IMR-90 (cell line): ENCODE measurements at regions not wholly inside any gene's neighbourhood (a gene's known extent, or its start where the extent isn't known, plus 50 kb on each side); places are given as distances from the start of the nearest gene placed in this dataset.

Source experiments
- ATAC-seq: fragments of 200-7000 bp; cut with Tn5 transposase; 2 replicates; pipeline ENCODE4 v1.9.1; 2020; ENCODE audit warnings: low read depth, mild to moderate bottlenecking, moderate library complexity
- BruUV-seq: library from RNA; stranded (reverse); fragments of 400-500 nt; replicated peaks from 2 replicates; lab custom pipeline; 2021; lab: Mats Ljungman, UMichigan
- CTCF ChIA-PET: fragments of 300-600 bp; formaldehyde crosslinking; extraction: SDS; loops from one replicate; lab custom pipeline; 2021; ENCODE audit warnings: antibody characterized with exemption; lab: Yijun Ruan, JAX
- POLR2A ChIA-PET: fragments of 300-600 bp; sonication (Branson Sonifier 250); formaldehyde crosslinking; loops from one replicate; lab custom pipeline; 2022; ENCODE audit warnings: antibody characterized with exemption; ENCODE audit not compliant: unreplicated experiment; lab: Charles Lee
- DNase-seq: peaks from one replicate; pipeline ENCODE4 v3.0.0; 2013
- H2AFZ ChIP-seq: replicated peaks from 2 replicates; pipeline ENCODE3; 2013; ENCODE audit warnings: low read length, mild to moderate bottlenecking; ENCODE audit not compliant: poor library complexity
- H2AK5ac ChIP-seq: 2 replicates; pipeline ENCODE4 v1.6.1; 2013; ENCODE audit warnings: low read depth, low read length, inconsistent platforms
- H2AK9ac ChIP-seq: replicated peaks from 2 replicates; pipeline ENCODE3; 2013; ENCODE audit warnings: mild to moderate bottlenecking, low read depth, low read length, moderate library complexity; ENCODE audit not compliant: poor library complexity
- H2BK120ac ChIP-seq: 2 replicates; pipeline ENCODE4 v1.6.1; 2013; ENCODE audit warnings: low read depth, low read length, inconsistent platforms
- H2BK15ac ChIP-seq: 3 replicates; pipeline ENCODE4 v1.6.1; 2013; ENCODE audit warnings: low read depth, low read length, inconsistent platforms
- H2BK20ac ChIP-seq: 2 replicates; pipeline ENCODE4 v1.6.1; 2013; ENCODE audit warnings: low read depth, mild to moderate bottlenecking, inconsistent platforms, low read length, moderate library complexity
- H2BK5ac ChIP-seq: 2 replicates; pipeline ENCODE4 v1.6.1; 2013; ENCODE audit warnings: mild to moderate bottlenecking, low read depth, low read length, inconsistent platforms; ENCODE audit not compliant: poor library complexity, severe bottlenecking
- H3K14ac ChIP-seq: replicated peaks from 2 replicates; pipeline ENCODE4 v1.6.1; 2013; ENCODE audit warnings: low read depth, low read length, inconsistent platforms
- H3K18ac ChIP-seq: 2 replicates; pipeline ENCODE4 v1.6.1; 2013; ENCODE audit warnings: low read depth, low read length, control low read depth
- H3K23ac ChIP-seq: 2 replicates; pipeline ENCODE4 v1.6.1; 2013; ENCODE audit warnings: low read depth, low read length, inconsistent platforms
- H3K27ac ChIP-seq: 2 replicates; pipeline ENCODE4 v1.5.1; 2013; ENCODE audit warnings: mild to moderate bottlenecking, control low read depth, low read length; ENCODE audit not compliant: insufficient read depth
- H3K27me3 ChIP-seq: 2 replicates; pipeline ENCODE4 v1.6.1; 2013; ENCODE audit warnings: low read length; ENCODE audit not compliant: control insufficient read depth, insufficient read depth
- H3K36me3 ChIP-seq: 2 replicates; pipeline ENCODE4 v1.6.1; 2013; ENCODE audit warnings: low read length, mixed read lengths; ENCODE audit not compliant: control insufficient read depth, insufficient read depth
- H3K4ac ChIP-seq: 2 replicates; pipeline ENCODE4 v1.6.1; 2013; ENCODE audit warnings: low read depth, low read length, inconsistent platforms
- H3K4me1 ChIP-seq: 2 replicates; pipeline ENCODE4 v1.6.1; 2013; ENCODE audit warnings: low read length, mixed read lengths; ENCODE audit not compliant: control insufficient read depth, insufficient read depth
- H3K4me2 ChIP-seq: 2 replicates; pipeline ENCODE4 v1.6.1; 2013; ENCODE audit warnings: low read depth, mild to moderate bottlenecking, control low read depth, low read length, moderate library complexity
- H3K4me3 ChIP-seq: 2 replicates; pipeline ENCODE4 v1.5.1; 2013; ENCODE audit warnings: low read depth, mild to moderate bottlenecking, control low read depth, low read length, moderate library complexity; ENCODE audit not compliant: insufficient read depth
- H3K56ac ChIP-seq: 2 replicates; pipeline ENCODE4 v1.6.1; 2013; ENCODE audit warnings: low read length, inconsistent platforms; ENCODE audit not compliant: insufficient read depth; ENCODE audit errors: extremely low read depth
- H3K79me1 ChIP-seq, 2 experiments: 2 replicates each; pipeline ENCODE4 v1.6.1; 2013; ENCODE audit warnings: low read length in 2 of 2, inconsistent platforms in 1 of 2, low read depth in 1 of 2
- H3K9ac ChIP-seq: 2 replicates; pipeline ENCODE4 v1.6.1; 2013; ENCODE audit warnings: low read depth, low read length, control low read depth
- H3K9me1 ChIP-seq: 2 replicates; pipeline ENCODE4 v1.6.1; 2013; ENCODE audit warnings: low read length, inconsistent platforms; ENCODE audit not compliant: insufficient read depth
- H3K9me3 ChIP-seq: 2 replicates; pipeline ENCODE4 v1.6.1; 2013; ENCODE audit warnings: low read length; ENCODE audit not compliant: control insufficient read depth, insufficient read depth
- H4K20me1 ChIP-seq: 2 replicates; pipeline ENCODE4 v1.6.1; 2013; ENCODE audit warnings: low read length, inconsistent platforms; ENCODE audit not compliant: insufficient read depth
- H4K5ac ChIP-seq: 2 replicates; pipeline ENCODE4 v1.6.1; 2013; ENCODE audit warnings: mild to moderate bottlenecking, low read depth, low read length, control low read depth
- H4K8ac ChIP-seq, 2 experiments: 2 replicates each; pipeline ENCODE4 v1.6.1; 2013; ENCODE audit warnings: low read depth in 2 of 2, low read length in 2 of 2, control low read depth in 1 of 2, inconsistent platforms in 1 of 2
- H4K91ac ChIP-seq: 2 replicates; pipeline ENCODE4 v1.6.1; 2013; ENCODE audit warnings: low read depth, low read length, inconsistent platforms; ENCODE audit not compliant: insufficient read depth
- BHLHE40 ChIP-seq: fragments of 150-350 bp; IDR thresholded peaks from 2 replicates; pipeline ENCODE4 v1.6.1; 2016; ENCODE audit warnings: mild to moderate bottlenecking, low read depth, low read length
- CEBPB ChIP-seq: IDR thresholded peaks from 2 replicates; pipeline ENCODE4 v1.6.1; 2012; ENCODE audit warnings: low read depth, low read length, improper control_type of control experiment
- CHD1 ChIP-seq: IDR thresholded peaks from 2 replicates; pipeline ENCODE4 v1.6.1; 2012; ENCODE audit warnings: low read depth, low read length, improper control_type of control experiment
- FOS ChIP-seq: fragments of 150-350 bp; IDR thresholded peaks from 2 replicates; pipeline ENCODE4 v1.6.1; 2016; ENCODE audit warnings: low read depth, low read length
- MAFK ChIP-seq: IDR thresholded peaks from 2 replicates; pipeline ENCODE4 v1.6.1; 2012; ENCODE audit warnings: low read depth, low read length, improper control_type of control experiment
- MAZ ChIP-seq: IDR thresholded peaks from 2 replicates; pipeline ENCODE4 v1.6.1; 2012; ENCODE audit warnings: low read depth, mild to moderate bottlenecking, low read length, improper control_type of control experiment, moderate library complexity, borderline replicate concordance
- POLR2A ChIP-seq: IDR thresholded peaks from 2 replicates; pipeline ENCODE4 v1.6.1; 2012; ENCODE audit warnings: mild to moderate bottlenecking, low read depth, low read length
- RAD21 ChIP-seq: IDR thresholded peaks from 2 replicates; pipeline ENCODE4 v1.6.1; 2012; ENCODE audit warnings: low read length, improper control_type of control experiment
- RCOR1 ChIP-seq: IDR thresholded peaks from 2 replicates; pipeline ENCODE4 v1.6.1; 2012; ENCODE audit warnings: mild to moderate bottlenecking, low read length, improper control_type of control experiment; ENCODE audit not compliant: insufficient replicate concordance
- RFX5 ChIP-seq: IDR thresholded peaks from 2 replicates; pipeline ENCODE4 v1.8.0; 2012; ENCODE audit warnings: low read depth, mild to moderate bottlenecking, low read length, moderate library complexity
- SMC3 ChIP-seq: fragments of 150-350 bp; IDR thresholded peaks from 2 replicates; pipeline ENCODE4 v1.6.1; 2016; ENCODE audit warnings: low read depth, mild to moderate bottlenecking, antibody characterized with exemption, low read length, moderate library complexity
- WGBS, 2 experiments: methylation state at CpG; one replicate each; pipeline versions ENCODE4 v1.1.5 to v1.1.7; 2013; ENCODE audit warnings: missing lambda C conversion rate in 2 of 2; ENCODE audit not compliant: insufficient read length in 1 of 2; ENCODE audit errors: extremely low coverage in 2 of 2; 5-methylcytosine and 5-hydroxymethylcytosine counted together
- dilution Hi-C: fragments of 300-500 bp; cut with HindIII; formaldehyde crosslinking; loops from one replicate; pipeline ENCODE4 v1.14.3; 2018; ENCODE audit warnings: low sequenced_read_pairs; ENCODE audit not compliant: unreplicated experiment
- in situ Hi-C: fragments of 300-500 bp; cut with MboI; formaldehyde crosslinking; loops from 3 replicates; pipeline ENCODE4 v1.14.3; 2019; ENCODE audit warnings: low sequenced_read_pairs, inconsistent platforms, mixed read lengths
- intact Hi-C: fragments of 100-400 bp; cut with micrococcal nuclease; formaldehyde crosslinking; loops from 2 replicates; pipeline ENCODE4 v1.10.0; 2022
- TF ChIP-seq, protein P1 (sequence below): conservative IDR thresholded peaks from 2 replicates; pipeline ENCODE4 v1.5.1; 2012; ENCODE audit warnings: mild to moderate bottlenecking, low read depth, low read length, improper control_type of control experiment
- TF ChIP-seq, protein P2 (sequence below): fragments of 150-350 bp; IDR thresholded peaks from 2 replicates; pipeline ENCODE4 v1.6.1; 2016; ENCODE audit warnings: low read depth, mild to moderate bottlenecking, low read length, moderate library complexity, borderline replicate concordance
- TF ChIP-seq, protein P3 (sequence below): fragments of 150-350 bp; IDR thresholded peaks from 2 replicates; pipeline ENCODE4 v1.6.1; 2017; ENCODE audit warnings: mild to moderate bottlenecking, antibody characterized with exemption, low read length, low read depth

DNA sequence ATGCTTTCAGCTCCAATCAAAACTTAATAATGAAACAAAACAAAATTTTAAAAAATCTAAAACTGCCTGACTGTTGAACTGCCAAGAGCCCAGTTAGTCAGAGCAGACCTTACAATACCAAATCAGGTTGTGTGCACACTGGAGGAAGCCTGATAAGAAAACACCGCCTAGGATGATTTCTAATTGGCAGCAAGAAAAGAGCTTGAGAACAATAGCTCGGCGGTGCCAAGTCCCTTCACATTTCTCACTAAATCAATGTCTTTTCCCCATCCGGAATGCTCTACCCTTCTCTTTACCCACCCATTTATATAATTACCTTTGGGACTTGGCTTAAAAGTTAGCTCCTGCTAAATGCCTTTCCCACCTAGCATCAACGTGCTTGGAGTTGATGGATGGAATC, 256.7 kb downstream of the C12orf75 start:
- no peaks in the 10 kb centered on the region for H3K9me1 ChIP-seq
- peaks cover 8% of the 10 kb centered on the region for H3K27me3 ChIP-seq
- no peak overlapping the region for H3K14ac ChIP-seq
- no peaks in the 10 kb centered on the region for H4K20me1 ChIP-seq
- no peak overlapping the region for H3K56ac ChIP-seq
- H2AK5ac ChIP-seq: no peak overlapping the region
- no peak overlapping the region for H4K91ac ChIP-seq
- BruUV-seq: no TSS peak
- no peak overlapping the region for H2AFZ ChIP-seq
- dilution Hi-C loops (no loop called here), intact Hi-C loops (no loop called here), in situ Hi-C loops (no loop called here)
- POLR2A ChIA-PET: no interaction called here
- no peaks in the 10 kb centered on the region for H3K36me3 ChIP-seq
- no peak overlapping the region for H4K5ac ChIP-seq
- H3K4me1 ChIP-seq: no peaks in the 10 kb centered on the region
- no peak overlapping the region; the same call in 1 of the 2 replicates for H3K23ac ChIP-seq
- H2BK5ac ChIP-seq: no peak overlapping the region
- H2AK9ac ChIP-seq: no peak overlapping the region
- H2BK20ac ChIP-seq: no peak overlapping the region
- no peaks in the 10 kb centered on the region for H3K79me1 ChIP-seq
- H3K9me3 ChIP-seq: no peaks in the 10 kb centered on the region
- DNase-seq (no peak), ATAC-seq (no peak)
- TF ChIP-seq POLR2A (no peak), MAZ (no peak), RFX5 (no peak), BHLHE40 (no peak), RAD21 (no peak), FOS (no peak), RCOR1 (no peak), CHD1 (no peak), MAFK (no peak), CEBPB (no peak), SMC3 (no peak)
- TF ChIP-seq, protein P1, sequence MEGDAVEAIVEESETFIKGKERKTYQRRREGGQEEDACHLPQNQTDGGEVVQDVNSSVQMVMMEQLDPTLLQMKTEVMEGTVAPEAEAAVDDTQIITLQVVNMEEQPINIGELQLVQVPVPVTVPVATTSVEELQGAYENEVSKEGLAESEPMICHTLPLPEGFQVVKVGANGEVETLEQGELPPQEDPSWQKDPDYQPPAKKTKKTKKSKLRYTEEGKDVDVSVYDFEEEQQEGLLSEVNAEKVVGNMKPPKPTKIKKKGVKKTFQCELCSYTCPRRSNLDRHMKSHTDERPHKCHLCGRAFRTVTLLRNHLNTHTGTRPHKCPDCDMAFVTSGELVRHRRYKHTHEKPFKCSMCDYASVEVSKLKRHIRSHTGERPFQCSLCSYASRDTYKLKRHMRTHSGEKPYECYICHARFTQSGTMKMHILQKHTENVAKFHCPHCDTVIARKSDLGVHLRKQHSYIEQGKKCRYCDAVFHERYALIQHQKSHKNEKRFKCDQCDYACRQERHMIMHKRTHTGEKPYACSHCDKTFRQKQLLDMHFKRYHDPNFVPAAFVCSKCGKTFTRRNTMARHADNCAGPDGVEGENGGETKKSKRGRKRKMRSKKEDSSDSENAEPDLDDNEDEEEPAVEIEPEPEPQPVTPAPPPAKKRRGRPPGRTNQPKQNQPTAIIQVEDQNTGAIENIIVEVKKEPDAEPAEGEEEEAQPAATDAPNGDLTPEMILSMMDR: no peak
- TF ChIP-seq, protein P2, sequence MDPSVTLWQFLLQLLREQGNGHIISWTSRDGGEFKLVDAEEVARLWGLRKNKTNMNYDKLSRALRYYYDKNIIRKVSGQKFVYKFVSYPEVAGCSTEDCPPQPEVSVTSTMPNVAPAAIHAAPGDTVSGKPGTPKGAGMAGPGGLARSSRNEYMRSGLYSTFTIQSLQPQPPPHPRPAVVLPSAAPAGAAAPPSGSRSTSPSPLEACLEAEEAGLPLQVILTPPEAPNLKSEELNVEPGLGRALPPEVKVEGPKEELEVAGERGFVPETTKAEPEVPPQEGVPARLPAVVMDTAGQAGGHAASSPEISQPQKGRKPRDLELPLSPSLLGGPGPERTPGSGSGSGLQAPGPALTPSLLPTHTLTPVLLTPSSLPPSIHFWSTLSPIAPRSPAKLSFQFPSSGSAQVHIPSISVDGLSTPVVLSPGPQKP: no peak
- TF ChIP-seq, protein P3, sequence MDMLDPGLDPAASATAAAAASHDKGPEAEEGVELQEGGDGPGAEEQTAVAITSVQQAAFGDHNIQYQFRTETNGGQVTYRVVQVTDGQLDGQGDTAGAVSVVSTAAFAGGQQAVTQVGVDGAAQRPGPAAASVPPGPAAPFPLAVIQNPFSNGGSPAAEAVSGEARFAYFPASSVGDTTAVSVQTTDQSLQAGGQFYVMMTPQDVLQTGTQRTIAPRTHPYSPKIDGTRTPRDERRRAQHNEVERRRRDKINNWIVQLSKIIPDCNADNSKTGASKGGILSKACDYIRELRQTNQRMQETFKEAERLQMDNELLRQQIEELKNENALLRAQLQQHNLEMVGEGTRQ: no peak
- no peak overlapping the region for H2BK15ac ChIP-seq
- no peak overlapping the region for H3K4me2 ChIP-seq
- H3K4me3 ChIP-seq: no peak overlapping the region
- no peak overlapping the region for H3K18ac ChIP-seq
- WGBS, 2 experiments: no CpG with 5 or more reads among the region's 5 CpGs
- no peak overlapping the region for H3K9ac ChIP-seq
- H3K4ac ChIP-seq: no peak overlapping the region
- no peak overlapping the region for H4K8ac ChIP-seq
- no peak overlapping the region for H2BK120ac ChIP-seq
- CTCF ChIA-PET: interaction anchor here (0.7 kb wide), 1 partner anchor 121 kb away, joined by 3 read pairs; no protein-coding TSS in a partner anchor
- no peak overlapping the region for H3K27ac ChIP-seq
